ENCODE measurements at regions not wholly inside any gene's neighbourhood (a gene's known extent, or its start where the extent isn't known, plus 50 kb on each side); places are given as distances from the start of the nearest gene placed in this dataset.

- H3K36me3 ChIP-seq (ENCODE audit: insufficient read depth, low read depth, low read length) = no peaks in the 10 kb centered on the region
- H3K27ac ChIP-seq (ENCODE audit: low read length) = no peak overlapping the region
- no peak overlapping the region for H3K9ac ChIP-seq (ENCODE audit: low read depth, low read length)
- no peaks in the 10 kb centered on the region for H3K4me1 ChIP-seq (ENCODE audit: insufficient read depth, low read length)
- H3K4me3 ChIP-seq (ENCODE audit: low read length) = no peak overlapping the region
- no peaks in the 10 kb centered on the region for H3K27me3 ChIP-seq (ENCODE audit: insufficient read depth, low read length)
- H3K9me3 ChIP-seq (ENCODE audit: insufficient read depth, low read depth, low read length) = peaks cover 5% of the 10 kb centered on the region; the same call in 1 of the 2 replicates
Observed at GRCh38 chr10:10432296-10433035, 585.2 kb upstream of the CELF2 start.

DNA sequence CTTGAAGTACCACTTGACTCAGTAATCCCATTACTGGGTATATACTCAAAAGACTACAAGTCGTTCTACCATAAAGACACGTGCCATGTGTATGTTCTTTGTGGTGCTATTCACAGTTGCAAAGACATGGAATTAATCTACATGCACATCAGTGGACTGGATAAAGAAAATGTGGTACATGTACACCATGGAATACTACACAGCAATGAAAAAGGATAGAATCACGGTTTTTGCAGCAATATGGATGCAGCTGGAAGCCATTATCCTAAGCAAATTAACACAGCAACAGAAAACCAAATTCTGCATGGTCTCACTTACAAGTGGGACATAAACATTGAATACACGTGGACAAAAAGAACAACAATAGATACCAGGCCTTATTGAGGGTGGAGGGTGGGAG is 583.4 kb upstream of the CELF2 start:
- Histone ChIP-seq H3K9me3 (ENCODE audit: insufficient read depth, low read depth, low read length) (peaks cover 5% of the 10 kb centered on the region; the same call in 1 of the 2 replicates), H3K4me3 (ENCODE audit: low read length) (no peak overlapping the region), H3K27me3 (ENCODE audit: insufficient read depth, low read length) (no peaks in the 10 kb centered on the region), H3K27ac (ENCODE audit: low read length) (no peak overlapping the region), H3K4me1 (ENCODE audit: insufficient read depth, low read length) (no peaks in the 10 kb centered on the region), H3K9ac (ENCODE audit: low read depth, low read length) (no peak overlapping the region), H3K36me3 (ENCODE audit: insufficient read depth, low read depth, low read length) (no peaks in the 10 kb centered on the region)

DNA sequence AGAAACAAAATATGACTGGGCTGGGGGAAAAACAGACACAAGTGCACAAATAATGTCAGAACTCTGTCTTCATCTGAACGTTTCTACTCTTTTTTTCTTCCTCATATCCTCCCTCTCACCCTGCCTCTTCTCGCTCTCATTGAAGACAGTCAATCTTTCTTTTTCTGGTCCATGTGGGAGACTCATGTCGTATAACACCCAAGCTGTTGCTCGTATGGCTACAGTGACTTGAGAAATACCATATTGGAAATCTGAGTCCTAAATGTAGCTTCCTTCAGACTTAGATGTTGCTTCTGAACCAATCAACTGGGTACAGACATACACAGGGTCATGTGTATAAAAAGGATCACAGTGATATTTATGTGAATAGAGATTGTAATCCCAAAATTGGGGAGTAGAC is 579.8 kb upstream of the CELF2 start:
- Histone ChIP-seq H3K9ac (ENCODE audit: low read depth, low read length) (no peak overlapping the region), H3K4me1 (ENCODE audit: insufficient read depth, low read length) (no peaks in the 10 kb centered on the region), H3K36me3 (ENCODE audit: insufficient read depth, low read depth, low read length) (no peaks in the 10 kb centered on the region), H3K9me3 (ENCODE audit: insufficient read depth, low read depth, low read length) (peaks cover 5% of the 10 kb centered on the region; the same call in 1 of the 2 replicates), H3K27ac (ENCODE audit: low read length) (no peak overlapping the region), H3K4me3 (ENCODE audit: low read length) (no peak overlapping the region), H3K27me3 (ENCODE audit: insufficient read depth, low read length) (no peaks in the 10 kb centered on the region)

- H3K4me1 ChIP-seq (ENCODE audit: insufficient read depth, low read length) = no peaks in the 10 kb centered on the region
- H3K9ac ChIP-seq (ENCODE audit: low read depth, low read length) = no peak overlapping the region
- H3K27me3 ChIP-seq (ENCODE audit: insufficient read depth, low read length) = no peaks in the 10 kb centered on the region
- no peaks in the 10 kb centered on the region for H3K36me3 ChIP-seq (ENCODE audit: insufficient read depth, low read depth, low read length)
- H3K4me3 ChIP-seq (ENCODE audit: low read length) = no peak overlapping the region
- H3K9me3 ChIP-seq (ENCODE audit: insufficient read depth, low read depth, low read length) = peaks cover 5% of the 10 kb centered on the region; the same call in 1 of the 2 replicates
- H3K27ac ChIP-seq (ENCODE audit: low read length) = no peak overlapping the region
Observed at GRCh38 chr10:10438335-10439100, 579.2 kb upstream of the CELF2 start.

- Histone ChIP-seq H3K4me1 (ENCODE audit: insufficient read depth, low read length) (no peaks in the 10 kb centered on the region), H3K36me3 (ENCODE audit: insufficient read depth, low read depth, low read length) (no peaks in the 10 kb centered on the region), H3K9ac (ENCODE audit: low read depth, low read length) (no peak overlapping the region)
Observed at GRCh38 chr10:10456856-10457255, 560.8 kb upstream of the CELF2 start.

DNA sequence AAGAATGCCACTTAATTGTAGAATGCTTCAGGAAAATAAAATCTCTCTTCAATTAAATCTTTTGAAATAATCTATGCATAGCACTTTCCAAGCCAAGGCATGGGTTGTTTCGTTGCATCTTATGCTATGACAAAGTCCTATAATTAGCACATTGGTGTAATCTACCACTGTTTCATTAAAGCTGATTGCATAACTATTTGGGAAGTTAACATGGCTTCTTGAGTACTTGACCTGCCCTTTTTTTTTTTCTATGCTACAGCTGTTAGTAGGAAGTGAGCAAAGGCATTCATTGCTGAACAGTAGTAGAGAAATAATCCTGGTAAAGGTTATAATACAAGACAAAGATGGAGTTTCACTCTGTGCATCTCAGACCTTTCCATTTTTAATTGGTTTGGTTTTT is 557.2 kb upstream of the CELF2 start:
- Histone ChIP-seq H3K9ac (ENCODE audit: low read depth, low read length) (no peak overlapping the region), H3K4me1 (ENCODE audit: insufficient read depth, low read length) (no peaks in the 10 kb centered on the region), H3K27ac (ENCODE audit: low read length) (no peak overlapping the region), H3K4me3 (ENCODE audit: low read length) (no peak overlapping the region), H3K27me3 (ENCODE audit: insufficient read depth, low read length) (no peaks in the 10 kb centered on the region), H3K9me3 (ENCODE audit: insufficient read depth, low read depth, low read length) (no peaks in the 10 kb centered on the region), H3K36me3 (ENCODE audit: insufficient read depth, low read depth, low read length) (no peaks in the 10 kb centered on the region)

More at GRCh38 chr10:10456856-10457255, 560.8 kb upstream of the CELF2 start:
- Histone ChIP-seq H3K9me3 (ENCODE audit: insufficient read depth, low read depth, low read length) (no peaks in the 10 kb centered on the region), H3K4me3 (ENCODE audit: low read length) (no peak overlapping the region), H3K27ac (ENCODE audit: low read length) (no peak overlapping the region), H3K27me3 (ENCODE audit: insufficient read depth, low read length) (no peaks in the 10 kb centered on the region)

GRCh38 chr10:10462151-10462941 is 555.3 kb upstream of the CELF2 start:
- Histone ChIP-seq H3K27me3 (ENCODE audit: insufficient read depth, low read length) (no peaks in the 10 kb centered on the region), H3K36me3 (ENCODE audit: insufficient read depth, low read depth, low read length) (no peaks in the 10 kb centered on the region), H3K4me3 (ENCODE audit: low read length) (no peak overlapping the region), H3K4me1 (ENCODE audit: insufficient read depth, low read length) (no peaks in the 10 kb centered on the region), H3K27ac (ENCODE audit: low read length) (no peak overlapping the region), H3K9ac (ENCODE audit: low read depth, low read length) (no peak overlapping the region), H3K9me3 (ENCODE audit: insufficient read depth, low read depth, low read length) (no peaks in the 10 kb centered on the region)

- Histone ChIP-seq H3K9me3 (ENCODE audit: insufficient read depth, low read depth, low read length) (peaks cover 5% of the 10 kb centered on the region; the same call in 1 of the 2 replicates), H3K36me3 (ENCODE audit: insufficient read depth, low read depth, low read length) (no peaks in the 10 kb centered on the region), H3K4me1 (ENCODE audit: insufficient read depth, low read length) (peaks cover 12% of the 10 kb centered on the region), H3K4me3 (ENCODE audit: low read length) (no peak overlapping the region), H3K27ac (ENCODE audit: low read length) (no peak overlapping the region), H3K27me3 (ENCODE audit: insufficient read depth, low read length) (no peaks in the 10 kb centered on the region), H3K9ac (ENCODE audit: low read depth, low read length) (no peak overlapping the region)
Observed at GRCh38 chr10:10471758-10472157, 545.9 kb upstream of the CELF2 start.

DNA sequence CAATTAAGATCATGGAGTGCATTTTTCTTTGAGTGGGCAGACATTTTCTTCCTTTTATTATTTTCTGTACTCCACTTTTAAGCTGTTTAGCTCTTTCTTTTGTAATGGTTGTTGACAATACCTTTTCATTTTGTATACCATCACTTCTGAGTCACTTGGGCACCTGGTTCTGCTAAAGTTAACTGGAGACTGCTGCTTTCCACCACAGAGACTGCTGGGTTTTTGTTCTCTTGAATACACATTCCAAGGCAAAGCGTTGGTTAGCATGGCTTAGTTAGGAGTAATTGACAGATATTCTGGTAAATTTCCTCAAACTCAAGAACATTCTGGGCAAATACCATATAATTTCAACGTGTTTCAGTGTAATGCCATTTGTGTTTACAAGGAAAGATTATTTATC is 541.9 kb upstream of the CELF2 start:
- Histone ChIP-seq H3K9ac (ENCODE audit: low read depth, low read length) (no peak overlapping the region), H3K4me3 (ENCODE audit: low read length) (no peak overlapping the region), H3K36me3 (ENCODE audit: insufficient read depth, low read depth, low read length) (no peaks in the 10 kb centered on the region), H3K4me1 (ENCODE audit: insufficient read depth, low read length) (peaks cover 12% of the 10 kb centered on the region), H3K27me3 (ENCODE audit: insufficient read depth, low read length) (no peaks in the 10 kb centered on the region), H3K9me3 (ENCODE audit: insufficient read depth, low read depth, low read length) (peaks cover 5% of the 10 kb centered on the region; the same call in 1 of the 2 replicates), H3K27ac (ENCODE audit: low read length) (no peak overlapping the region)

DNA sequence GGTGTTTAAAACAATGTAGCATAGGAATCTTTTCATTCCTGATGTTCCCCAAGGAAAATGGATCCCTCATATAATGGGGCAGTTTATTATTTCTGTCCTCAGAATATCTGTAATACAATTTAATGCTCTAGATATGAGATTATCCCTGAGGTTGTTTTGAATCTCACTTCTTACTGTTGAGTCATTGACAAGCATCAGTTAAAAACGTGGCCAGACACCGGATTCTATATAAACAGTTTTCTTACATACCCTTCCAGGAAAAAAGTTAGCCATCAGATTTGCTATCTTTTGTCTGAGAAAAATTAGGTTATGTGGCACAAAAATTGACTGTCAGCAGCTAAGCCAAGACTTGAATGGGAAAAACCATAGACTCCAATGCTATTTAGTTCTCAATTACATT is 539.8 kb upstream of the CELF2 start:
- Histone ChIP-seq H3K9ac (ENCODE audit: low read depth, low read length) (no peak overlapping the region), H3K4me3 (ENCODE audit: low read length) (no peak overlapping the region), H3K9me3 (ENCODE audit: insufficient read depth, low read depth, low read length) (no peaks in the 10 kb centered on the region), H3K36me3 (ENCODE audit: insufficient read depth, low read depth, low read length) (no peaks in the 10 kb centered on the region), H3K27ac (ENCODE audit: low read length) (no peak overlapping the region), H3K4me1 (ENCODE audit: insufficient read depth, low read length) (peaks cover 12% of the 10 kb centered on the region), H3K27me3 (ENCODE audit: insufficient read depth, low read length) (no peaks in the 10 kb centered on the region)

GRCh38 chr10:10479465-10479864 is 538.2 kb upstream of the CELF2 start:
- no peaks in the 10 kb centered on the region for H3K9me3 ChIP-seq (ENCODE audit: insufficient read depth, low read depth, low read length)
- H3K27ac ChIP-seq (ENCODE audit: low read length) = no peak overlapping the region

More at GRCh38 chr10:10479465-10479864, 538.2 kb upstream of the CELF2 start:
- peaks cover 12% of the 10 kb centered on the region for H3K4me1 ChIP-seq (ENCODE audit: insufficient read depth, low read length)
- no peaks in the 10 kb centered on the region for H3K27me3 ChIP-seq (ENCODE audit: insufficient read depth, low read length)
- H3K4me3 ChIP-seq (ENCODE audit: low read length) = no peak overlapping the region
- no peak overlapping the region for H3K9ac ChIP-seq (ENCODE audit: low read depth, low read length)
- H3K36me3 ChIP-seq (ENCODE audit: insufficient read depth, low read depth, low read length) = no peaks in the 10 kb centered on the region
